H1 (cell line): ENCODE measurements at regions not wholly inside any gene's neighbourhood (a gene's known extent, or its start where the extent isn't known, plus 50 kb on each side); places are given as distances from the start of the nearest gene placed in this dataset.

ENCODE experiments used
- BCL11A ChIP-seq, 2 experiments: IDR thresholded peaks; one replicate each; pipeline ENCODE4 v1.6.1; 2011; ENCODE audit warnings: low read depth in 2 of 2, low read length in 2 of 2, mild to moderate bottlenecking in 2 of 2
- EZH2 ChIP-seq: fragments of 200-600 bp; sonication (generic); IDR thresholded peaks from 2 replicates; pipeline ENCODE4 v1.7.1; 2012; ENCODE audit warnings: low read depth, mild to moderate bottlenecking, moderate library complexity, low read length, inconsistent platforms; ENCODE audit not compliant: severe bottlenecking
- NRF1 ChIP-seq: IDR thresholded peaks from 2 replicates; pipeline ENCODE4 v1.6.1; 2011; ENCODE audit warnings: mild to moderate bottlenecking, low read depth, low read length, improper control_type of control experiment
- POLR2A ChIP-seq, 2 experiments: IDR thresholded peaks; 1 replicate in 1 of 2; 2 replicates in 1 of 2; pipeline ENCODE4 v1.6.1; 2011; ENCODE audit warnings: low read depth in 2 of 2, low read length in 2 of 2, mild to moderate bottlenecking in 2 of 2; ENCODE audit errors: control extremely low read depth in 1 of 2
- RAD21 ChIP-seq, 2 experiments: IDR thresholded peaks in 1 of 2; conservative IDR thresholded peaks in 1 of 2; 2 replicates each; pipeline ENCODE4 v1.6.1; 2011; ENCODE audit warnings: low read depth in 2 of 2, low read length in 2 of 2, improper control_type of control experiment in 1 of 2, inconsistent platforms in 1 of 2, mild to moderate bottlenecking in 1 of 2, moderate library complexity in 1 of 2
- RFX5 ChIP-seq: IDR thresholded peaks from 2 replicates; pipeline ENCODE4 v1.6.1; 2011; ENCODE audit warnings: low read depth, low read length, improper control_type of control experiment, borderline replicate concordance
- RXRA ChIP-seq: IDR thresholded peaks from 2 replicates; pipeline ENCODE4 v1.6.1; 2011; ENCODE audit warnings: low read depth, mild to moderate bottlenecking, low read length, moderate library complexity; ENCODE audit not compliant: insufficient read depth
- SIRT6 ChIP-seq: IDR thresholded peaks from one replicate; pipeline ENCODE4 v1.7.1; 2012; ENCODE audit warnings: low read length, inconsistent platforms
- TF ChIP-seq, protein P1 (sequence below): fragments of 300-600 bp; sonication (generic); IDR thresholded peaks from 2 replicates; pipeline ENCODE4 v1.7.1; 2012; ENCODE audit warnings: low read length, moderate library complexity, mild to moderate bottlenecking, inconsistent platforms; ENCODE audit not compliant: insufficient replicate concordance
- TF ChIP-seq, protein P2 (sequence below): IDR thresholded peaks from 2 replicates; pipeline ENCODE4 v1.6.1; 2011; ENCODE audit warnings: low read length, improper control_type of control experiment

DNA sequence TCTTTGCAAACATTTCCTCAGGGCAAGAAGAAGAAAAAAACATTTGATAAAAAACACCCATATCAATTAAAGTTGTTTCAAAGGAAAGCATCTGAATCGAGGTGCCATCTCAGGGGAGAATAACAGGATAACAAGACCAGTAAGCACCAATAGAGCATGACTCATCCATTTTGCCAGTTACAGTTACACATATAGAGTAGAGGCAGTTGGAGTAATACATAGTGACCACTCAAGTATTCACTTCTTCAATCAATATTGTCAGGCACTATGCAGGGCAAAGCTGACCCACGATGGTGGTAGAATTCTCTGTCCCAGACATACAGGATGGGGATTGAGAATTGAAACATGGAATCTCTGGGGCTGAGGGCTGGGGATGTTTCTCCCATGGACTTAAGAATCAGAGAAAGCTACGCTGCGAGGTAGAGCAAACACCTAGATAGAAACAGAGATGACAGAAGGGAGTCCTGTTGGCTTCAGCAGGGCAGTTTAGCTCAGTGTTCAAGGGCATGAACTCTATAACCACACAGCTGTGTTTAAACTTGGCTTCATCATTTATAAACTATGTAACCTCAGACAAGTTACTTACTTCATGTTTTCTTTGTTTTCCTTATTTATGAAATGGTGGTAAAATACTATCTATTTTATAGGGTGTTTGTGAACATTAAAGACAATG lies 186.4 kb upstream of the NANOGP8 start (continued):
- TF ChIP-seq, protein P1, sequence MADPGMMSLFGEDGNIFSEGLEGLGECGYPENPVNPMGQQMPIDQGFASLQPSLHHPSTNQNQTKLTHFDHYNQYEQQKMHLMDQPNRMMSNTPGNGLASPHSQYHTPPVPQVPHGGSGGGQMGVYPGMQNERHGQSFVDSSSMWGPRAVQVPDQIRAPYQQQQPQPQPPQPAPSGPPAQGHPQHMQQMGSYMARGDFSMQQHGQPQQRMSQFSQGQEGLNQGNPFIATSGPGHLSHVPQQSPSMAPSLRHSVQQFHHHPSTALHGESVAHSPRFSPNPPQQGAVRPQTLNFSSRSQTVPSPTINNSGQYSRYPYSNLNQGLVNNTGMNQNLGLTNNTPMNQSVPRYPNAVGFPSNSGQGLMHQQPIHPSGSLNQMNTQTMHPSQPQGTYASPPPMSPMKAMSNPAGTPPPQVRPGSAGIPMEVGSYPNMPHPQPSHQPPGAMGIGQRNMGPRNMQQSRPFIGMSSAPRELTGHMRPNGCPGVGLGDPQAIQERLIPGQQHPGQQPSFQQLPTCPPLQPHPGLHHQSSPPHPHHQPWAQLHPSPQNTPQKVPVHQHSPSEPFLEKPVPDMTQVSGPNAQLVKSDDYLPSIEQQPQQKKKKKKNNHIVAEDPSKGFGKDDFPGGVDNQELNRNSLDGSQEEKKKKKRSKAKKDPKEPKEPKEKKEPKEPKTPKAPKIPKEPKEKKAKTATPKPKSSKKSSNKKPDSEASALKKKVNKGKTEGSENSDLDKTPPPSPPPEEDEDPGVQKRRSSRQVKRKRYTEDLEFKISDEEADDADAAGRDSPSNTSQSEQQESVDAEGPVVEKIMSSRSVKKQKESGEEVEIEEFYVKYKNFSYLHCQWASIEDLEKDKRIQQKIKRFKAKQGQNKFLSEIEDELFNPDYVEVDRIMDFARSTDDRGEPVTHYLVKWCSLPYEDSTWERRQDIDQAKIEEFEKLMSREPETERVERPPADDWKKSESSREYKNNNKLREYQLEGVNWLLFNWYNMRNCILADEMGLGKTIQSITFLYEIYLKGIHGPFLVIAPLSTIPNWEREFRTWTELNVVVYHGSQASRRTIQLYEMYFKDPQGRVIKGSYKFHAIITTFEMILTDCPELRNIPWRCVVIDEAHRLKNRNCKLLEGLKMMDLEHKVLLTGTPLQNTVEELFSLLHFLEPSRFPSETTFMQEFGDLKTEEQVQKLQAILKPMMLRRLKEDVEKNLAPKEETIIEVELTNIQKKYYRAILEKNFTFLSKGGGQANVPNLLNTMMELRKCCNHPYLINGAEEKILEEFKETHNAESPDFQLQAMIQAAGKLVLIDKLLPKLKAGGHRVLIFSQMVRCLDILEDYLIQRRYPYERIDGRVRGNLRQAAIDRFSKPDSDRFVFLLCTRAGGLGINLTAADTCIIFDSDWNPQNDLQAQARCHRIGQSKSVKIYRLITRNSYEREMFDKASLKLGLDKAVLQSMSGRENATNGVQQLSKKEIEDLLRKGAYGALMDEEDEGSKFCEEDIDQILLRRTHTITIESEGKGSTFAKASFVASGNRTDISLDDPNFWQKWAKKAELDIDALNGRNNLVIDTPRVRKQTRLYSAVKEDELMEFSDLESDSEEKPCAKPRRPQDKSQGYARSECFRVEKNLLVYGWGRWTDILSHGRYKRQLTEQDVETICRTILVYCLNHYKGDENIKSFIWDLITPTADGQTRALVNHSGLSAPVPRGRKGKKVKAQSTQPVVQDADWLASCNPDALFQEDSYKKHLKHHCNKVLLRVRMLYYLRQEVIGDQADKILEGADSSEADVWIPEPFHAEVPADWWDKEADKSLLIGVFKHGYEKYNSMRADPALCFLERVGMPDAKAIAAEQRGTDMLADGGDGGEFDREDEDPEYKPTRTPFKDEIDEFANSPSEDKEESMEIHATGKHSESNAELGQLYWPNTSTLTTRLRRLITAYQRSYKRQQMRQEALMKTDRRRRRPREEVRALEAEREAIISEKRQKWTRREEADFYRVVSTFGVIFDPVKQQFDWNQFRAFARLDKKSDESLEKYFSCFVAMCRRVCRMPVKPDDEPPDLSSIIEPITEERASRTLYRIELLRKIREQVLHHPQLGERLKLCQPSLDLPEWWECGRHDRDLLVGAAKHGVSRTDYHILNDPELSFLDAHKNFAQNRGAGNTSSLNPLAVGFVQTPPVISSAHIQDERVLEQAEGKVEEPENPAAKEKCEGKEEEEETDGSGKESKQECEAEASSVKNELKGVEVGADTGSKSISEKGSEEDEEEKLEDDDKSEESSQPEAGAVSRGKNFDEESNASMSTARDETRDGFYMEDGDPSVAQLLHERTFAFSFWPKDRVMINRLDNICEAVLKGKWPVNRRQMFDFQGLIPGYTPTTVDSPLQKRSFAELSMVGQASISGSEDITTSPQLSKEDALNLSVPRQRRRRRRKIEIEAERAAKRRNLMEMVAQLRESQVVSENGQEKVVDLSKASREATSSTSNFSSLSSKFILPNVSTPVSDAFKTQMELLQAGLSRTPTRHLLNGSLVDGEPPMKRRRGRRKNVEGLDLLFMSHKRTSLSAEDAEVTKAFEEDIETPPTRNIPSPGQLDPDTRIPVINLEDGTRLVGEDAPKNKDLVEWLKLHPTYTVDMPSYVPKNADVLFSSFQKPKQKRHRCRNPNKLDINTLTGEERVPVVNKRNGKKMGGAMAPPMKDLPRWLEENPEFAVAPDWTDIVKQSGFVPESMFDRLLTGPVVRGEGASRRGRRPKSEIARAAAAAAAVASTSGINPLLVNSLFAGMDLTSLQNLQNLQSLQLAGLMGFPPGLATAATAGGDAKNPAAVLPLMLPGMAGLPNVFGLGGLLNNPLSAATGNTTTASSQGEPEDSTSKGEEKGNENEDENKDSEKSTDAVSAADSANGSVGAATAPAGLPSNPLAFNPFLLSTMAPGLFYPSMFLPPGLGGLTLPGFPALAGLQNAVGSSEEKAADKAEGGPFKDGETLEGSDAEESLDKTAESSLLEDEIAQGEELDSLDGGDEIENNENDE, result no peak
- TF ChIP-seq EZH2, result no peak
- TF ChIP-seq, protein P2, sequence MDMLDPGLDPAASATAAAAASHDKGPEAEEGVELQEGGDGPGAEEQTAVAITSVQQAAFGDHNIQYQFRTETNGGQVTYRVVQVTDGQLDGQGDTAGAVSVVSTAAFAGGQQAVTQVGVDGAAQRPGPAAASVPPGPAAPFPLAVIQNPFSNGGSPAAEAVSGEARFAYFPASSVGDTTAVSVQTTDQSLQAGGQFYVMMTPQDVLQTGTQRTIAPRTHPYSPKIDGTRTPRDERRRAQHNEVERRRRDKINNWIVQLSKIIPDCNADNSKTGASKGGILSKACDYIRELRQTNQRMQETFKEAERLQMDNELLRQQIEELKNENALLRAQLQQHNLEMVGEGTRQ, result no peak
- TF ChIP-seq BCL11A (IDR thresholded peaks at IDR 0.05; ENCODE audit: low read depth in 2 of 2, low read length in 2 of 2), result no peak
- no peak for TF ChIP-seq NRF1
- TF ChIP-seq RFX5, result no peak
- no peak for TF ChIP-seq RAD21 (IDR thresholded peaks at IDR 0.05 in 1 of 2, conservative IDR thresholded peaks at IDR 0.05 in 1 of 2; ENCODE audit: low read depth in 2 of 2, low read length in 2 of 2)
- no peak for TF ChIP-seq SIRT6
- no peak for TF ChIP-seq POLR2A (IDR thresholded peaks at IDR 0.05; ENCODE audit: control extremely low read depth in 1 of 2, low read depth in 2 of 2, low read length in 2 of 2)
- TF ChIP-seq RXRA, result no peak
